ENCODE measurements at regions not wholly inside any gene's neighbourhood (a gene's known extent, or its start where the extent isn't known, plus 50 kb on each side); places are given as distances from the start of the nearest gene placed in this dataset.

- 31 to 50% (median 43%) methylated on average over 22 to 25 of the region's 25 CpGs for WGBS, 5 donors
- Histone ChIP-seq H3K4me1 (peaks cover 0 to 19% (median 11%) of the 10 kb centered on the region in 4 donors), H3K36me3 (no peaks in the 10 kb centered on the region), H3K27me3 (no peaks in the 10 kb centered on the region), H3K4me3 (peak overlapping the region; percentile 34 to 45 (median 40)), H3K9me3 (peaks cover 0 to 10% (median 4%) of the 10 kb centered on the region in 4 donors), H3K27ac (peak overlapping the region; percentile 67 to 84 (median 74))
- peak; percentile 56 to 87 for DNase-seq
- TF ChIP-seq POLR2AphosphoS5 (IDR thresholded peaks at IDR 0.05) (peak in 2 of 3 donors; percentile 47 to 76), CTCF (IDR thresholded peaks at IDR 0.05) (peak in 1 of 7 experiments; percentile 16), POLR2A (IDR thresholded peaks at IDR 0.05) (no peak), EP300 (IDR thresholded peaks at IDR 0.05) (no peak)
- intact Hi-C loops (cut with DNase I; ENCODE audit: low total_unique reads) = no loop called here
Observed at GRCh38 chr2:5932556-5933469, 240.6 kb downstream of the SOX11 start.

- no peak for DNase-seq
- H3K27ac ChIP-seq = peak overlapping the region in 2 of 5 donors; percentile 74 to 78
- H3K27me3 ChIP-seq = no peaks in the 10 kb centered on the region
- peaks cover 0 to 10% (median 4%) of the 10 kb centered on the region in 4 donors for H3K9me3 ChIP-seq
- H3K4me1 ChIP-seq = peaks cover 4 to 27% (median 19%) of the 10 kb centered on the region in 4 donors
- peak overlapping the region; percentile 34 to 45 (median 40) for H3K4me3 ChIP-seq
- intact Hi-C loops (cut with DNase I; ENCODE audit: low total_unique reads) = no loop called here
- no peak for TF ChIP-seq CTCF (IDR thresholded peaks at IDR 0.05)
- WGBS, 5 donors = 64 to 89% (median 72%) methylated on average over 4 of the region's 4 CpGs
- no peaks in the 10 kb centered on the region for H3K36me3 ChIP-seq
Observed at GRCh38 chr2:5933669-5934068, 241.5 kb downstream of the SOX11 start.

GRCh38 chr2:5937321-5937720 is 245.1 kb downstream of the SOX11 start:
- intact Hi-C loops (cut with DNase I; ENCODE audit: low total_unique reads) = no loop called here
- Histone ChIP-seq H3K27ac (peak overlapping the region; percentile 2 to 72 (median 52)), H3K27me3 (no peaks in the 10 kb centered on the region), H3K4me1 (peaks cover 4 to 33% (median 17%) of the 10 kb centered on the region in 4 donors), H3K36me3 (no peaks in the 10 kb centered on the region), H3K9me3 (no peaks in the 10 kb centered on the region), H3K4me3 (no peak overlapping the region)
- WGBS, 5 donors = 59 to 82% (median 64%) methylated on average over 4 of the region's 4 CpGs
- TF ChIP-seq POLR2A (IDR thresholded peaks at IDR 0.05) = no peak
- no peak for TF ChIP-seq POLR2AphosphoS5 (IDR thresholded peaks at IDR 0.05)
- no peak for TF ChIP-seq EP300 (IDR thresholded peaks at IDR 0.05)
- TF ChIP-seq CTCF (IDR thresholded peaks at IDR 0.05) = no peak
- no peak for DNase-seq

GRCh38 chr2:5937851-5938565 is 245.8 kb downstream of the SOX11 start:
- no peaks in the 10 kb centered on the region for H3K27me3 ChIP-seq
- peaks cover 4 to 33% (median 11%) of the 10 kb centered on the region in 4 donors for H3K4me1 ChIP-seq
- TF ChIP-seq EP300 (IDR thresholded peaks at IDR 0.05) (no peak), POLR2AphosphoS5 (IDR thresholded peaks at IDR 0.05) (no peak), CTCF (IDR thresholded peaks at IDR 0.05) (no peak), POLR2A (IDR thresholded peaks at IDR 0.05) (no peak)
- intact Hi-C loops (cut with DNase I; ENCODE audit: low total_unique reads) = no loop called here
- H3K27ac ChIP-seq = peak overlapping the region; percentile 52 to 72 (median 67)
- WGBS, 5 donors = 53 to 64% (median 63%) methylated on average over 12 of the region's 12 CpGs
- no peaks in the 10 kb centered on the region for H3K9me3 ChIP-seq
- no peak overlapping the region for H3K4me3 ChIP-seq
- peak in 1 of 2 donors; percentile 32 for DNase-seq
- H3K36me3 ChIP-seq = no peaks in the 10 kb centered on the region
